Hepatocyte (in vitro differentiated cells): ENCODE measurements at regions not wholly inside any gene's neighbourhood (a gene's known extent, or its start where the extent isn't known, plus 50 kb on each side); places are given as distances from the start of the nearest gene placed in this dataset.

Experiments
- CTCF ChIP-seq: fragments of 200-600 bp; sonication (generic); IDR thresholded peaks from 2 replicates; pipeline ENCODE4 v1.5.1; 2016; ENCODE audit warnings: antibody characterized with exemption, mild to moderate bottlenecking; ENCODE audit not compliant: poor library complexity
- EZH2 ChIP-seq: fragments of 200-600 bp; sonication (generic); IDR thresholded peaks from 2 replicates; pipeline ENCODE4 v1.6.1; 2016; ENCODE audit warnings: antibody characterized with exemption, mild to moderate bottlenecking, borderline replicate concordance
- EZH2phosphoT487 ChIP-seq: fragments of 200-600 bp; sonication (generic); IDR thresholded peaks from one replicate; pipeline ENCODE4 v1.6.1; 2018; ENCODE audit warnings: antibody characterized with exemption, mild to moderate bottlenecking, low read depth, moderate library complexity; ENCODE audit not compliant: unreplicated experiment, severe bottlenecking

GRCh38 chr10:33731322-33731721 lies 396.9 kb upstream of the NRP1 start:
- TF ChIP-seq CTCF (no peak), EZH2 (no peak), EZH2phosphoT487 (no peak)
